ENCODE measurements at regions not wholly inside any gene's neighbourhood (a gene's known extent, or its start where the extent isn't known, plus 50 kb on each side); places are given as distances from the start of the nearest gene placed in this dataset.
"Not testable (repeated sequence)": the region's sequence is repeated elsewhere in the genome, so short reads cannot be mapped to it uniquely, and the experiment has no call there.

DNA sequence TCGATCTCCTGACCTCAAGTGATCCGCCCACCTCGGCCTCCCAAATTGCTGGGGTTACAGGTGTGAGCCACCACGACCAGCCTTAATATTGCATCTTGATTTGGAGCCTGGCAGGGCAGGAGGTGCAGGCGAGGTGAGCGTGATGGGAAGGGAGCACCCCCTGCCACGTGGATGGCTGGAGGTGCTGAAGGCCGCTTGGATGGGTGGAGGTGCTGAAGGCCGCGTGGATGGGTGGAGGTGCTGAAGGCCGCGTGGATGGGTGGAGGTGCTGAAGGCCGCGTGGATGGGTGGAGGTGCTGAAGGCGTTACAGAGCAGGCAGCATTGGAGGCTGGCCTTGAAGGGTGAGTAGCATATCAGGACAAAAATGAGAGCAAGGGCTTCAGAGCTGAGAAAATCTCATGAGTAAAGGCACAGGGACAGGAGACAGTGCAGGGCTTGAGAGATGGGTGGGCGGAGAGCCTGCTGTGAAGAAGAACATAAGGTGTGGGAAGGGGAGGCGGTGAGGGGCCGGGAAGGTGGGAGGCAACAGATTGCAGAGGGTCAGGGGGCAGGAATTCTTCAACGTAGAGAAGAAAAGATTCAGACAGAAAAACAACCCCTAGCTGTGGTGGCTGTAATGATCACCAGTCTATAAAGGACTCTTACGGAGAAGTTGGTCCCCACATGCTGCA, 101.7 kb upstream of the SEC14L1 start:
- no peak for DNase-seq

GRCh38 chr17:77042476-77043231, 98.1 kb upstream of the SEC14L1 start:
- no peak for DNase-seq

GRCh38 chr17:77045441-77046041, 95.2 kb upstream of the SEC14L1 start:
- no peak for DNase-seq

DNA sequence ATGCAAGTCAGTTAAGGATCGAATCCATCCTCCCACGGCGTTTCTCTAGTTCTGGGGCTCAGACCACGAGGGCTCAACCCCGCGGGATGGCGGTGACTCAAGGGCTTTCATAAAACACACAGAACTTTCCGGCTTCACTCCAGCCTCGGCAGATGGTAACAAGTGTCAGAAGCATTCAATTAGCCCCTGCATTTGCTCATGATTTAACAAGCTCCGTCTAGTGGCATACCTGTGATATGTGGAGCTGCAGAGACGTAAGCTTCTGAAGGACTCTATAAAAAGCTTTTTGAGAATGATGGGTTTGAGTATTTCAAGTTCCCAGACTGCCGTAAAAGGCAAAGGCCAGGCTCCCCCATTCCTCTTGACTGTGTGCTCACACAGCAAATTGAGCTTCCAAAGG, 91.3 kb upstream of the SEC14L1 start:
- no peak for DNase-seq

DNA sequence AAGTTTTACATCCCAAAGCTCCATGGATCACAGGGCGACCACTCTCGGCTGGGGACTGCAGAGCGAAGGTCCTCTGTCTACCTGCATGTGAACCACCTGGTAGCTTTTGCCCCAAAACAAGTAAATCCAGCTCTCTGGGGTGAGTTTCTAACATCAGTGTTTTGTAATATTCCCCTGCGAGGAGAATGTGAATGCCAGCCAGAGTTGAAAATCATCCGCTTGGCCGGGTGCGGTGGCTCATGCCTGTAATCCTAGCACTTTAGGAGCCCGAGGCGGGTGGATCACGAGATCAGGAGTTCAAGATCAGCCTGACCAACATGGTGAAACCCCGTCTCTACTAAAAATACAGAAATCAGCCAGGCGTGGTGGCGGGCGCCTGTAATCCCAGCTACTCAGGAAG, 89.9 kb upstream of the SEC14L1 start:
- not testable (repeated sequence) for DNase-seq

GRCh38 chr17:77054936-77055335, 85.8 kb upstream of the SEC14L1 start:
- no peak for DNase-seq

DNA sequence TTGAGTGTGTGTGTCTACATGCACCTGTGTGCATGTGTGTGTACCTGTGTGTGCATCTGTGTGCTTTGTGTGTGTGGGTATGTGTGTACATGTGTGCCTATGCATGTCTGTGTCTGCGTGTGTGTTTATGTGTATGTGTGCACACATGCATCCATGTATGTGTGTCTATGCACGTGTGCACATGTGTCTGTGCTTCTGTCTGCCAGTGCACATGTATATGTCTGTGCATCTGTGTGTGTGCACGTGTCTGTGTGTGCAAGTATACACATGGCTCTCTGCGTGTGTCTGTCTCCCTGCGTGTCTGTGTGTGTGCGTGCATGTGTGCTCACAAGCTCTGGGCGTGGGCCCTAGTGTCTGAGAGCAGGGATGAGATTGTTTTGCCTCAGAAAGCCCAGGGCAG, 85.3 kb upstream of the SEC14L1 start:
- no peak for DNase-seq

GRCh38 chr17:77058016-77058415, 82.8 kb upstream of the SEC14L1 start:
- no peak for DNase-seq

DNA sequence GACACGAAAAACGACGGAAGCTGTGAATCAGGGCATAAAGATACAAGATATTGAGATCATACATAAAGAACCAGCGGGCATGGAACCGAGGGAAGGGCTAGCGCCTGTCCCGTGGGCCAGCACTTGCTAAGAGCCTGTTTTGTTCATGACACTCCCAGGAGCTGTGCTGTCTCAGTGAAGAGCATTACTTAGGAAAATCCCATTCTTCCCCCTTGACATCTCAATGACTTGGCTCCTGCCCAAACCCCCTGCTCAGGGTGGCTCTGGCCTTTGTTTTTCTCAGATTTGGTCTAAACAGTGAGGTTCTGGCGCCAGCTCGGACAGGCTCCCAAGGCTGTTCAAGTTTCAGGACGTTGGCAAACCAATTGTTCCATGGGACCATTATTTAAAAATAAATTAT, 79.1 kb upstream of the SEC14L1 start:
- DNase-seq, result no peak

DNA sequence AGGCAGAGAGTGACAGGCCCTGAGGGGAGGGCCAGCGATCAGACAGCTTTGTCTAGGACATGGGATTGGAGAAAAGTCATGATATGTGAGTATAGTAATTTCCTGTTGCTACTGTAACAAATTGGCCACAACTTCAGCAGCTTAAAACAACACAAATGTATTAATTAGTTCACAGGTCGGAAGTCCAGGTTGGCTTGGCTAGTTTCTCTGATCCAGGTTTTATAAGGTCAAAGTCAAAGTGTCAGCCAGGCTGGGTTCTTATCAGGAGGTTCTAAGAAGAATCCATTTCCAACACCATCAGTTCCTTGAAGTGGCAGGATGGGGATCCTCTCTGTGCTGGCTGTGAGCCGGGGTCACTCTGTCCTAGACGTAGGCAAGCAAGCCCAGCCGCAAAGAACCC, 76.2 kb upstream of the SEC14L1 start:
- no peak for DNase-seq

DNA sequence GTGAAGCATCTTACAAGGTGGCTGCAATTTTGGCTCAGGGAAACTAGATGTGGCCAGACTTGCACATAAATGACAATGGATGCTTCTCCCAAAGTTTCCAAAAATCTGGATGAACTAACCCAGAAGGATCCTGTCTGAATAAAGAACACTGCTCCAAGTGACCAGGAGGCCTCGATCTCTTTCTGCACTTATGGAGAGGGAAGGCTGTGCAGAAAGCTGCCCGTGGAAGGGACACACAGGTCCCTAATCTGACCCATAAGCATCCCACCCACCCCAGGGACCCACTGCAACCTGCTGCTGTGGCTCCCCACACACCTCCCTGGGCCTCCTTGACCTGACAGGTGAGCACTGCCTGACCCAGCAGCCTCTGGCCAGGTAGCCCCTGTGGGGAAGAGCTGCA, 74.6 kb upstream of the SEC14L1 start:
- no peak for DNase-seq

DNA sequence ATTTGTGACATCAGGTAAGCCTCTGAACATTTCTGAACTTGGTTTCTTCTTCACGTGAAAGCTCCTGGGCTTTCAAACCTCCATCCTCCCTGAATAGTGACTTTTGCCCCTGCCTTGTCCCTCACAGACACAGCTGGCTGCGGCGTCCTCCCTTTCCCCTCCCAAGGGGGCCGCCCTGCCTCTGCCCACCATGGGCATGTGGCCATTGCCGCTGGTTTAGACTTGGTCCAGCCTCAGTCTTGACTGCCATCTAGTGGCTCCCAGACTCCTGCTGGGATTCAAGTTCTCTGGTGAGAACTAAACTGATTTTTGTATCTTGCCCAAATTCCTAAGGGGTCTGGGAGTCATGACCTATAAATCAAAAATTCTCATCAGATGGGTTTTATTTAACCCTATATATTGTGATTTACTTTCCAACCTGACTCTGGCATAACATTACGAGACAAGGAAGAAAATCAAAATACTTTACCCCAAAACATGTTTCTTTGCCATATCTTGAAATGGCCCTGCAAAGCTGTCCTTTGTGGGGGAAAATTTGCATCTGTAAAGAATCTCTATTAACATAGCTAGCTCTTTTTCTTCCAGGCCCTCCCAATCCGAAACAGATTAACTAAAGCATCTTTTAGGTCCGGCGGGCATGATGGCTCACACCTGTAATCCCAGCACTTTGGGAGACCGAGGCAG, 73.9 kb upstream of the SEC14L1 start:
- peak; percentile 41 for DNase-seq

DNA sequence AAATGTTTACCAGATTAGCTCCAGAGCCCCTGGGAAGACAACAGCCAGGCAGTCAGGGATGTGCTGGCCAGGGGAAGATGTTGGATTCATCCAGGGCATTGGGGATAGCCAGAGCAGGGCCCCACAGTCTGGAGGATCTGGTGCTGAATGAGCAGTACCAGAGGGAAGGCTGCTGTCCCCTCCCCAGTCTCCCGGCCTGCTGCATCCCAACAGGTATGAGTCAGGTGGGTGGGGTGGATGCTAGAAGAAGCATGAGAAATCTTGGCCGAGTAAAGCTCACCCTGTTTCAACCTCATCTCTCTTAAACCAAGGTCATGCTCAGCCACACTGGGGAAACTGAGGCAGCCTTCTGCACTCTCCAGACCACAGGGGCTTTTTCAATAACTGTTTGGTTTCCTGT, 71.9 kb upstream of the SEC14L1 start:
- DNase-seq, result no peak

DNA sequence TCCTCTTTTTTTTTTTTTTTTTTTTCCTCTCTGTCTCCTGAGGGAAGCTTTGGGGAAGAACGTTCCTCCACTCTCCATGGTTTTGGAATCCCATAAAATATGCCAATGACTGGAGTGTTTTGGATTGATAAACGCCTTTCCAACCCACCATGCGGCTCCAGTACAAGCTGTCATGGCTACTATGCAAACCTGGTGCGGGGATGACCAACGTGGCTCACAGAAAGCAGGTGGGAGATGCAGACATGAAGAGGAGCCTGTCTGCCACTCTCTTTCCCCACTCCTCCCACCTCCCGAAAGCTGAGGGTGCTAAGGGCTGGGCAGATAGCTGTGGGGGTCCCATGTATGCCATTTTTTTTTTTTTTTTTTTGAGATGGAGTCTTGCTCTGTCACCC, 69.9 kb upstream of the SEC14L1 start:
- no peak for DNase-seq

DNA sequence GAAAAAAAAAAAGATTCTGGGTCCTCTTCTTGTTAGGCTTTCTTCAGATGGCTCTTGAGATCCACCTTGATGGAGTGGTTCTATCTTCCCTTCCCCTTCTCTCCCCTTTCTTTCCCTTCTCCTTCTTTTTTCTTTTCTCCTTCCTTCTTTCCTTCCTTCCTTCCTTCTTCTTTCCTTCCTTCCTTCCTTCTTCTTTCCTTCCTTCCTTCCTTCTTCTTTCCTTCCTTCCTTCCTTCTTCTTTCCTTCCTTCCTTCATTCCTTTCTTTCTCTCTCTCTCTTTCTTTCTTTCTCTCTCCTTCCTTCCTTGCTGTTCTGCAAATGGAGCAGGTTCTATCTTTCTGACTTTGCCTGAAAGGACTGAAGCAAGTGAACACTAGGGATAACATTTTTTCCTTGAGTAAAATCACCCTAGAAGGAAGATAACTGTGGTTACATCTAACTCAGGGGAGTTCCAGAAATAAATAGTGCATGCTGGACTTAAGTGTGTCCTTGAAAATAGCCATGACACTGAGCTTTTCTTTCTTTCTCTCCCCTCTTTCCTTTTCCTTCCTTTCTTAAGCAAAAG, 68.8 kb upstream of the SEC14L1 start:
- no peak for DNase-seq

DNA sequence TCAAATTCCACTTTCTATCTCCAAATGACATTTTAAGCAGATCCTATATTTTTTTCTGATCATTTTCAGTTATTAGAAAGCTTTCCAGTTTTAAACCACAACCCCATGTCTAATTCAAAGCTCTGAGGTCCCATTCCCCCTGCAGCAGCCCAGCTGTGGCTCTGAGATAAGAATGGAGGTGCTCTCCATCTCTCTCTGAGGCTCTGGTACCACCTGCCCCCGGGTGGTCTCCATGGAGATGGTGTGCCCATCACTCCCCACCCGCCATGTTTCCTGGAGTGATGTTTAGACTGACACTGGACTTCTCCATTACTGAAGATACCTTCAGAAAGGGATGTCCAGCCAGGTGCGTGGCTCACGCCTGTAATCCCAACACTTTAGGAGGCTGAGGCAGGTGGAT, 68.1 kb upstream of the SEC14L1 start:
- DNase-seq, result no peak

DNA sequence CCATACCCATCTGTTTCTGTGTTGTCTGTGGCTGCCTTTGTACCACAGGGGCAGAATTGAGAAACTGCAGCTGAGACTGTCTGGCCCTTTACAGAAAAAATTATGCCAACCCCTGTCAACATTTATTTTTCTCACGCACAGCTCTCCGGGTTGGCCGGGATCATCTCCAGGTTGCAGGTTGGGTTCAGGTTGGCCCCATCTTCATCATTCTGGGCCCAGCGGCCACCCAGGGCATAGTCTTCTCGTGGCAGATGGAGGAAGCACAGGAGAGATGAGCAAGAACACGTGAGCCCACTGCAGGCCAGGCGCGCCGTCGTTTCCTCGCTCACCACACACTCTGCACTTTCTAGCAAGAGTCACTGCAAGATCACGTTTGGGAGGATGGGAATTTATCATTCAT, 66.1 kb upstream of the SEC14L1 start:
- no peak for DNase-seq

- no peak for DNase-seq
Observed at GRCh38 chr17:77076124-77076830, 64.5 kb upstream of the SEC14L1 start.

DNA sequence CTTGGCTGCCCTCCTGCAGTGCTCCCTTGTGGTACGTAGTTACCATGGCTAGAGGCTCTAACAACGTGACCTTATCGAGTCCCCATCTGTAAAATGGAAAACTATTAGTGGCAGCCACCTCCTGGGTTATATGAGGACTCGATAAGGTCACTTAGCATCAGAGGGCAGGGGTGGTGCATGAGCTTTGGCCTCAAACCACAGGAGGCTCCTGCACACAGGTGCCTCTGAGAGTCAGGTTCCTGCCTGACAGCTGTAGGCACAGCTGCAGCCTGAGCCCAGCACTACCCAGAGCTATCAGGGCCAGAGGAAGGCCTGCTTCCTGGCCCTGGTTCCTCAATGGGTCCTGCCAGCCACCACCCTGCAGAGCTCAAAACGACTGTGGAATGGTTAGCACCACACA, 57.2 kb upstream of the SEC14L1 start:
- no peak for DNase-seq

DNA sequence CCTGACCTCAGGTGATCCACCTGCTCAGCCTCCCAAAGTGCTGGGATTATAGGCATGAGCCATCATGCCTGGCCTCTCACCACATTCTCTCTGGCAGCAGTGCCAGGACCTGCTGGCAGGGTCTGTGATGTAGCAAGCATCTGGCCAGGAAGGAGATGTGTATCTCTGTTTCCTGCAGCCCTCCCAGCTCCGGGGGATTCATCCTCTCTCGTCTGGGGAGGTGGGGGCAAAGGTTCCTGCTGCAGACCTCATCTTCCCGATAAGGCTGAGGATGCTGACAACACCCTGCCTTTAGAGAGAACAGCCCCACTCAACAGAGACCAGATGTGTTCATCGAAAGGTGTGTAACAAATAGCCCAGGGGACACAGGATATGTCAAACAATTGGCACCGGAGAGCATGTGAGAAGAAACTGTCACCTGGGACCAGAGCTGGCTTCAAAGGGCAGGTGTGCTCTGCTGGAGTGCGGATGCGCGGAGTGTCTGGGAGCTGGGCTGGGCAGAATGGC, 54.8 kb upstream of the SEC14L1 start:
- DNase-seq, result no peak

DNA sequence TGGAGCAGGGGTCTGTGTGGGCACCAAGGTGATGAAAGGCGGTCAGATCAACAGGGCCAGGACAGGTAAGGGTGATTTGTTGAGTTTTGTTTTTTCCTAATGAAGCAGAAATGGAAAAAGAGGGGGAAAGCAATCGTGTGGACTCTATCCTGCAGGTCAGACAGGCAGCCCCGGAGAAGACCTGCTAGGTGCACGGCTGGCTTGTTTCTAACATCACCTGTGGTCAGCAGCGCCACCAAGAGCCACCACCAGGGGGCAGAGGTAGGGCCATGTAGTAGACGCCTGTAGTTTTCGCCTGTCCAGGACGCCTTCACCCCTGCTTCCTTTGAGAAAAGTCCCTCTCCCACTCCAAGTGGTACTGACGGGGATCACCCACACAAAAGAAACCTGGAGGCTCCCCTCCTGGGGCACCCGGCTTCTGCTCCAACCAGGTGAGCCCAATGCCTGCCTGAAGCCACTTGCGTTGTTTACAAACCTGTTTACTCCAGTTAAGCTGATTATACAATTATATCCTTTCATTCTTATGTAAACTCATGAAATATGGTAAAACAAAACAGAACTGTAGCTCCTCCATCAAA, 54.2 kb upstream of the SEC14L1 start:
- peak; percentile 77 for DNase-seq
